CD14-positive monocyte (primary cell): ENCODE measurements at regions not wholly inside any gene's neighbourhood (a gene's known extent, or its start where the extent isn't known, plus 50 kb on each side); places are given as distances from the start of the nearest gene placed in this dataset.

Experiments
- DNase-seq, 3 donors: peaks; one replicate each; pipeline ENCODE4 v3.0.0-alpha.2; 2011 to 2022
- H2AFZ ChIP-seq: 2 replicates; pipeline ENCODE4 v1.6.0; 2012; ENCODE audit warnings: mild to moderate bottlenecking, low read depth, low read length, inconsistent platforms; ENCODE audit not compliant: insufficient read depth, poor library complexity, severe bottlenecking
- H3K27ac ChIP-seq, 2 donors: 1 replicate in 1 of 2; 2 replicates in 1 of 2; pipeline ENCODE4 v1.5.1; 2012 to 2013; ENCODE audit warnings: low read length in 2 of 2, control low read depth in 1 of 2, inconsistent platforms in 1 of 2, low read depth in 1 of 2, mild to moderate bottlenecking in 1 of 2
- H3K27me3 ChIP-seq, 2 donors: one replicate each; pipeline versions ENCODE4 v1.6.0 to v1.6.1; 2011 to 2013; ENCODE audit warnings: low read length in 2 of 2; ENCODE audit not compliant: control insufficient read depth in 2 of 2, insufficient read depth in 2 of 2
- H3K36me3 ChIP-seq, 2 donors: replicated peaks in 1 of 2; 1 replicate in 1 of 2; 2 replicates in 1 of 2; pipeline versions ENCODE4 v1.5.1 to v1.6.1; 2012 to 2013; ENCODE audit warnings: low read length in 2 of 2, control low read depth in 1 of 2, inconsistent platforms in 1 of 2, mild to moderate bottlenecking in 1 of 2; ENCODE audit not compliant: insufficient read depth in 2 of 2, control insufficient read depth in 1 of 2
- H3K4me1 ChIP-seq, 2 donors: 1 replicate in 1 of 2; 2 replicates in 1 of 2; pipeline versions ENCODE4 v1.5.1 to v1.6.1; 2012 to 2013; ENCODE audit warnings: low read length in 2 of 2, control low read depth in 1 of 2, inconsistent platforms in 1 of 2, mild to moderate bottlenecking in 1 of 2, moderate library complexity in 1 of 2; ENCODE audit not compliant: insufficient read depth in 2 of 2, control insufficient read depth in 1 of 2
- H3K4me2 ChIP-seq: replicated peaks from 2 replicates; pipeline ENCODE3; 2012; ENCODE audit warnings: low read length, moderate library complexity, mild to moderate bottlenecking; ENCODE audit not compliant: poor library complexity, severe bottlenecking; ENCODE audit errors: extremely low read depth
- H3K4me3 ChIP-seq, 3 experiments: fragments of 200-600 bp in 1 of 3; sonication (generic) in 1 of 3; replicated peaks in 1 of 3; 1 replicate in 2 of 3; 2 replicates in 1 of 3; pipeline ENCODE4 v1.5.1; 2011 to 2013; ENCODE audit warnings: low read length in 3 of 3, mild to moderate bottlenecking in 3 of 3, control low read depth in 2 of 3, low read depth in 2 of 3, inconsistent platforms in 1 of 3, moderate library complexity in 1 of 3
- H3K79me2 ChIP-seq: 2 replicates; pipeline ENCODE4 v1.6.0; 2012; ENCODE audit warnings: mild to moderate bottlenecking, control low read depth, inconsistent platforms, low read length, moderate library complexity; ENCODE audit not compliant: insufficient read depth
- H3K9ac ChIP-seq: 2 replicates; pipeline ENCODE4 v1.6.0; 2017; ENCODE audit warnings: low read length, mild to moderate bottlenecking; ENCODE audit not compliant: insufficient read depth, poor library complexity, severe bottlenecking
- H3K9me3 ChIP-seq, 2 donors: replicated peaks in 1 of 2; 1 replicate in 1 of 2; 2 replicates in 1 of 2; pipeline versions ENCODE4 v1.5.1 to v1.6.1; 2012 to 2013; ENCODE audit warnings: low read length in 2 of 2, control low read depth in 1 of 2; ENCODE audit not compliant: control insufficient read depth in 1 of 2, insufficient read depth in 1 of 2
- H4K20me1 ChIP-seq: 2 replicates; pipeline ENCODE4 v1.6.0; 2012; ENCODE audit warnings: mild to moderate bottlenecking, low read length, control low read depth, moderate library complexity; ENCODE audit not compliant: insufficient read depth
- H3K27ac Mint-ChIP-seq, 7 donors: one replicate each; pipeline ENCODE4 v1.8.0; 2020; ENCODE audit warnings: mild to moderate bottlenecking in 7 of 7, mixed read lengths in 7 of 7, moderate library complexity in 6 of 7, inconsistent platforms in 2 of 7
- H3K27me3 Mint-ChIP-seq, 3 donors: one replicate each; pipeline ENCODE4 v1.8.0; 2021 to 2022; ENCODE audit warnings: low read depth in 3 of 3, mild to moderate bottlenecking in 3 of 3, mixed read lengths in 3 of 3, moderate library complexity in 3 of 3, inconsistent platforms in 1 of 3
- H3K36me3 Mint-ChIP-seq, 2 donors: one replicate each; pipeline ENCODE4 v1.8.0; 2020; ENCODE audit warnings: mixed read lengths in 2 of 2, inconsistent platforms in 1 of 2, mild to moderate bottlenecking in 1 of 2
- H3K4me1 Mint-ChIP-seq: one replicate; pipeline ENCODE4 v1.8.0; 2020; ENCODE audit warnings: mild to moderate bottlenecking, mixed read lengths
- H3K4me3 Mint-ChIP-seq, 2 donors: one replicate each; pipeline ENCODE4 v1.8.0; 2020; ENCODE audit warnings: mild to moderate bottlenecking in 2 of 2, mixed read lengths in 2 of 2, moderate library complexity in 1 of 2
- H3K9me3 Mint-ChIP-seq, 7 donors: one replicate each; pipeline ENCODE4 v1.8.0; 2020 to 2022; ENCODE audit warnings: mixed read lengths in 7 of 7, mild to moderate bottlenecking in 6 of 7, moderate library complexity in 6 of 7, inconsistent platforms in 2 of 7
- WGBS: methylation state at CpG from one replicate; pipeline ENCODE4 v1.1.5; 2013; ENCODE audit warnings: missing lambda C conversion rate; ENCODE audit not compliant: insufficient coverage; 5-methylcytosine and 5-hydroxymethylcytosine counted together
- intact Hi-C, 2 donors: fragments of 100-400 bp; cut with micrococcal nuclease; formaldehyde crosslinking; loops; one replicate each; pipeline versions ENCODE4 v1.15.0 to v1.15.1; 2023
- TF ChIP-seq, protein P1 (sequence below): fragments of 200-600 bp; IDR thresholded peaks from one replicate; pipeline ENCODE4 v1.8.0; 2022; ENCODE audit warnings: antibody characterized with exemption, mild to moderate bottlenecking

DNA sequence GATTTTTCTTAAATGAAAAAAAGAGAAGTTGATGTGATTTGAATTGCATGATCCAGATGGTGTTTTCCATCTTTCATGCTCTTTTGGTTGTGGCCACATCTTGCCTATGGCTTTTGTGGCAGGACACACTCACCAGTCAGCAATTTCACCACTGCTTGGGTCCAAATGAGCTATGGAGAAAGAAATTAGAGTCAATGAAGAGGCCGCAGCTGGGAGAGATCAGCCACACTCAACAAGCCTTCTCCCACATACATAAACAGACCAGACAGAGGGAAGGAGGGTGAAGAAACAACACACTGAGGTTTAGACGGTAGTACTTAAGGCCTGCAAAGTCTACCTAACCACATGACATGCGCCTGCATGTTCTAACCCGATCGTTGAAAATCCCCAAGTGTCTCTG, 110.7 kb upstream of the CDIN1 start:
- Histone ChIP-seq H3K9ac (no peak overlapping the region), H3K79me2 (no peaks in the 10 kb centered on the region), H3K4me3 (no peak overlapping the region), H2AFZ (no peak overlapping the region), H3K4me1 (no peaks in the 10 kb centered on the region), H3K27ac (no peak overlapping the region), H3K4me2 (no peak overlapping the region), H3K9me3 (peaks cover 0 to 9% of the 10 kb centered on the region in 2 donors), H3K27me3 (no peaks in the 10 kb centered on the region), H3K36me3 (no peaks in the 10 kb centered on the region), H4K20me1 (no peaks in the 10 kb centered on the region)
- Mint-ChIP-seq H3K4me1 (no peaks in the 10 kb centered on the region), H3K4me3 (no peak overlapping the region), H3K36me3 (no peaks in the 10 kb centered on the region), H3K27me3 (no peaks in the 10 kb centered on the region), H3K27ac (no peak overlapping the region), H3K9me3 (peaks cover under 1 to 8% (median 3%) of the 10 kb centered on the region in 7 donors)
- TF ChIP-seq, protein P1, sequence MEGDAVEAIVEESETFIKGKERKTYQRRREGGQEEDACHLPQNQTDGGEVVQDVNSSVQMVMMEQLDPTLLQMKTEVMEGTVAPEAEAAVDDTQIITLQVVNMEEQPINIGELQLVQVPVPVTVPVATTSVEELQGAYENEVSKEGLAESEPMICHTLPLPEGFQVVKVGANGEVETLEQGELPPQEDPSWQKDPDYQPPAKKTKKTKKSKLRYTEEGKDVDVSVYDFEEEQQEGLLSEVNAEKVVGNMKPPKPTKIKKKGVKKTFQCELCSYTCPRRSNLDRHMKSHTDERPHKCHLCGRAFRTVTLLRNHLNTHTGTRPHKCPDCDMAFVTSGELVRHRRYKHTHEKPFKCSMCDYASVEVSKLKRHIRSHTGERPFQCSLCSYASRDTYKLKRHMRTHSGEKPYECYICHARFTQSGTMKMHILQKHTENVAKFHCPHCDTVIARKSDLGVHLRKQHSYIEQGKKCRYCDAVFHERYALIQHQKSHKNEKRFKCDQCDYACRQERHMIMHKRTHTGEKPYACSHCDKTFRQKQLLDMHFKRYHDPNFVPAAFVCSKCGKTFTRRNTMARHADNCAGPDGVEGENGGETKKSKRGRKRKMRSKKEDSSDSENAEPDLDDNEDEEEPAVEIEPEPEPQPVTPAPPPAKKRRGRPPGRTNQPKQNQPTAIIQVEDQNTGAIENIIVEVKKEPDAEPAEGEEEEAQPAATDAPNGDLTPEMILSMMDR = no peak
- DNase-seq = no peak
- intact Hi-C loops = no loop called here
- WGBS = 89% methylated on average over 3 of the region's 5 CpGs

DNA sequence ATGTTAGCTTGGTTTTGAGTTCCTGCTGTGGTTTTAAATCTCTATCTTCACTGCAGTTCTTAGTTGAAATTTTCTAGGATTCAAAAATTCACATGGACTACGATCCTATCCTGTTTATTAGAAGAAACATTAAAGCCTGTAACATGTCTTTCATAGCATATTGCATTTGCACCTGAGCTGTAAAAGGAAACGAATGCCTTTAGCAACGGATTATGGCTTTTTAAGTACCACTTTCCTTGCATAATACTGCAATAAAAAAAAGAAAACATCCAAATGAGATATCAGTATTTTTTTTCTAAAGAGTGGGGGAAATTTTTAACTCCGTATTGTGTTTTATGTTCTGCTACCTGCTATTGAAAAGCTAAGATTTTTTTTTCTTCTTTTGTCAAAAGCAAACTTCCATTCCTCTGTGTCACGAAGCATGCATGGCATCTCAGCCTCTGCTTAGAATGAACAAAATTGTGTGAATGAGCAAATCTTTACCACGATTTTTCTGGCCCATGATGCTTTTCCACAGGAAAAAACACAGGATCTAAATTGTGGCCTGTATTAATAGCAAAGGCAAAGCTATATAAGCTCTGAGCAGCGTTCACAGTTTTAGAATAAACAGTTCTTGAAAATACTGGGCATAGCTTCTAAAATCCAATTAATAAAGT, 110.0 kb upstream of the CDIN1 start:
- H3K36me3 ChIP-seq = no peaks in the 10 kb centered on the region
- 86% methylated on average over 1 of the region's 7 CpGs for WGBS
- no peak overlapping the region for H2AFZ ChIP-seq
- Mint-ChIP-seq H3K9me3 (peaks cover 0 to 8% (median 3%) of the 10 kb centered on the region in 7 donors), H3K4me1 (no peaks in the 10 kb centered on the region), H3K4me3 (no peak overlapping the region), H3K36me3 (no peaks in the 10 kb centered on the region), H3K27me3 (no peaks in the 10 kb centered on the region), H3K27ac (no peak overlapping the region)
- H3K9me3 ChIP-seq = peaks cover 0 to 9% of the 10 kb centered on the region in 2 donors
- H3K4me3 ChIP-seq = no peak overlapping the region
- intact Hi-C loops = no loop called here
- H3K27ac ChIP-seq = no peak overlapping the region
- H3K9ac ChIP-seq = no peak overlapping the region
- no peak for DNase-seq
- no peak overlapping the region for H3K4me2 ChIP-seq
- H4K20me1 ChIP-seq = no peaks in the 10 kb centered on the region
- H3K4me1 ChIP-seq = no peaks in the 10 kb centered on the region
- no peaks in the 10 kb centered on the region for H3K27me3 ChIP-seq
- TF ChIP-seq, protein P1 = no peak
- H3K79me2 ChIP-seq = no peaks in the 10 kb centered on the region
